ENCODE measurements at regions not wholly inside any gene's neighbourhood (a gene's known extent, or its start where the extent isn't known, plus 50 kb on each side); places are given as distances from the start of the nearest gene placed in this dataset.
A peak's percentile ranks its signal among the peaks of the same experiment; 100 is the strongest.

- H3K4me1 ChIP-seq (ENCODE audit: control insufficient read depth in 3 of 3, insufficient read depth in 2 of 3, low read depth in 1 of 3, low read length in 2 of 3): no peaks in the 10 kb centered on the region
- no peaks in the 10 kb centered on the region for H3K27me3 ChIP-seq (ENCODE audit: control insufficient read depth in 3 of 3, insufficient read depth in 3 of 3, low read length in 3 of 3)
- DNase-seq (no peak), FAIRE-seq (no peak)
- peaks cover 0 to 7% of the 10 kb centered on the region in 2 donors for H3K9me3 ChIP-seq (ENCODE audit: control insufficient read depth in 2 of 2, insufficient read depth in 1 of 2, low read depth in 1 of 2, low read length in 1 of 2)
- no peaks in the 10 kb centered on the region for H3K36me3 ChIP-seq (ENCODE audit: control insufficient read depth in 3 of 3, insufficient read depth in 2 of 3, low read depth in 1 of 3, low read length in 3 of 3)
- 92 to 96% (median 95%) methylated on average over 10 of the region's 10 CpGs for WGBS, 3 donors
- no peak overlapping the region for H3K27ac ChIP-seq (ENCODE audit: low read depth in 1 of 3, low read length in 2 of 3)
- no peak overlapping the region for H3K4me3 ChIP-seq (ENCODE audit: low read depth in 1 of 3, low read length in 3 of 3)
Measured at GRCh38 chr11:69239641-69240040, 54.3 kb upstream of the MYEOV start.

DNA sequence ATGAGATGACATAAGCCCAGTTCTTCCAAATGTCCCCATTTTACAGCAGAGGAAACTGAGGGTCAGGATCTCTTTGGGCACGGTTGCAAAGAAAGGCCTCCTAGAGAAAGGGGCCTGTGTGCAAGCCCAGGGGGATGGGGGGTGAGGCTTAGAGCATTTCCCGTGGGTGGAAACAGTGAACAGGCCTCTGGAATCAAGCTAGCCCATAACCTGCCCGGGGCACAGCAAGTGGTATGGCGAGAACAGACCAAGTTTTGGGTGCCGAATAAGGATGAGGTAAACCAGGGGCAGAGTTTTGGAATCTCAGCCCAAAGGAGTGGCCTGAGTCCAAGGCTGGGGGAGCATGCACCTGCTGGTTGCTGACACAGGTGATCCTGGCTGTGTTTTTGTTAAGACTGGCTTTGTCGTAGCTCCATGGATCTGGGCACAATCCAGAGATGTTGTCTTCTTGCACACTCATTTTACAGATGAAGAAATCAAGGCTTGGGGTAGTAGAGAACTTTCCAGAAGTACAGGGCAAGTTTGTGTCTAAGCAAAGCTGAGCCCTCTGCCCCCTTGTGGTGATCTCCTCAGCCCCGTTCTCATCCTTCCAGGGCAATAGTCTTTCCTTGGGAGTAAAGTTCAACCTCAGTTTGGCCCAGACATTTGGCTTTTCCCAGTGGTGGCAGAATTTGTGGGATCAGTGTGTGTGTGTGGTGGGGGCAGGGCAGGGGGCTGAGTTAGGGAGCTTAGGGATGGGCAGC lies 53.5 kb upstream of the MYEOV start:
- H3K4me1 ChIP-seq (ENCODE audit: control insufficient read depth in 3 of 3, insufficient read depth in 2 of 3, low read depth in 1 of 3, low read length in 2 of 3): no peaks in the 10 kb centered on the region
- H3K36me3 ChIP-seq (ENCODE audit: control insufficient read depth in 3 of 3, insufficient read depth in 2 of 3, low read depth in 1 of 3, low read length in 3 of 3): no peaks in the 10 kb centered on the region
- WGBS, 3 donors: 60 to 84% (median 75%) methylated on average over 7 of the region's 7 CpGs
- H3K27me3 ChIP-seq (ENCODE audit: control insufficient read depth in 3 of 3, insufficient read depth in 3 of 3, low read length in 3 of 3): no peaks in the 10 kb centered on the region
- no peak overlapping the region for H3K27ac ChIP-seq (ENCODE audit: low read depth in 1 of 3, low read length in 2 of 3)
- DNase-seq (peak; percentile 54 to 68), FAIRE-seq (no peak)
- no peak overlapping the region for H3K4me3 ChIP-seq (ENCODE audit: low read depth in 1 of 3, low read length in 3 of 3)
- H3K9me3 ChIP-seq (ENCODE audit: control insufficient read depth in 2 of 2, insufficient read depth in 1 of 2, low read depth in 1 of 2, low read length in 1 of 2): peaks cover 0 to 7% of the 10 kb centered on the region in 2 donors

DNA sequence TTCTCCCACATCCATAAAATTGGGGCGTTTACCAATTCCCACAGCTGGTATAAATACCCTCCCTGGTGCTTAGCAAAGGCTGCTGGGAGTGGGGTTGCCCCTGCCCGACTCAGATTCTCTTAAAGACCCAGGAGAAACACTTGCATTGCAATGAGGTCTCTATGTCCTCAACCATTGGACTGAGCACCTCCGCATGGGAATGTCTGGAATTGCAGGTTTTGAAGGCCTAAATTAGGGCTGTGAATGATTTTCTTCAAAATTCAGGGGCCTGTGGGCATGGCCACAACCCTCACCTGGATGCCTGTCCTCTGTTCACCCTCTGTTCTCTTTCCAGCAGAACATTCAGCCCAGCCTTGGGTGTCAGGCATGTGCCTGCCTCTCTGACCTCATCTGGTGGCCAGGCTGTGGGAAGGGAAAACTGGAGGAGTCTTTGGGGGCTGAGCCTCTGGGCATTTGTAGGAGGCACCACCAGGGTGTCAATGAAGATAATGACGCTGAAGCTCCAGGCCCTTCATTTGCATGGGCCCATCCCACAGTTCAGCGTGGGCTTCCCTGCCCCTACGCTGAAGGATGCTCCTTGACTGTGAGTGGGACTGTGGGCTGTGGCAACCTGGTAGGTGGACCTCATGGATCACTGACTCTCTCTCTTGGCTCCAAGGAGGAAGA lies 52.7 kb upstream of the MYEOV start:
- peaks cover 0 to 2% (median 0%) of the 10 kb centered on the region in 3 donors for H3K27me3 ChIP-seq (ENCODE audit: control insufficient read depth in 3 of 3, insufficient read depth in 3 of 3, low read length in 3 of 3)
- no peak for FAIRE-seq

GRCh38 chr11:69241844-69242243 lies 52.1 kb upstream of the MYEOV start:
- no peak for FAIRE-seq
- Histone ChIP-seq H3K4me3 (ENCODE audit: low read depth in 1 of 3, low read length in 3 of 3) (no peak overlapping the region), H3K27ac (ENCODE audit: low read depth in 1 of 3, low read length in 2 of 3) (no peak overlapping the region), H3K9me3 (ENCODE audit: control insufficient read depth in 2 of 2, insufficient read depth in 1 of 2, low read depth in 1 of 2, low read length in 1 of 2) (peaks cover 0 to 7% of the 10 kb centered on the region in 2 donors), H3K27me3 (ENCODE audit: control insufficient read depth in 3 of 3, insufficient read depth in 3 of 3, low read length in 3 of 3) (peaks cover 0 to 2% (median 0%) of the 10 kb centered on the region in 3 donors), H3K4me1 (ENCODE audit: control insufficient read depth in 3 of 3, insufficient read depth in 2 of 3, low read depth in 1 of 3, low read length in 2 of 3) (peaks cover 0 to 7% (median 0%) of the 10 kb centered on the region in 3 donors), H3K36me3 (ENCODE audit: control insufficient read depth in 3 of 3, insufficient read depth in 2 of 3, low read depth in 1 of 3, low read length in 3 of 3) (no peaks in the 10 kb centered on the region)
- DNase-seq: no peak
- 88 to 96% (median 89%) methylated on average over 4 of the region's 4 CpGs for WGBS, 3 donors

More for the DNA sequence above, 52.7 kb upstream of the MYEOV start:
- no peaks in the 10 kb centered on the region for H3K36me3 ChIP-seq (ENCODE audit: control insufficient read depth in 3 of 3, insufficient read depth in 2 of 3, low read depth in 1 of 3, low read length in 3 of 3)
- no peak overlapping the region for H3K27ac ChIP-seq (ENCODE audit: low read depth in 1 of 3, low read length in 2 of 3)
- WGBS, 3 donors: 82 to 89% (median 88%) methylated on average over 6 of the region's 6 CpGs
- H3K4me3 ChIP-seq (ENCODE audit: low read depth in 1 of 3, low read length in 3 of 3): no peak overlapping the region
- H3K9me3 ChIP-seq (ENCODE audit: control insufficient read depth in 2 of 2, insufficient read depth in 1 of 2, low read depth in 1 of 2, low read length in 1 of 2): peaks cover 0 to 7% of the 10 kb centered on the region in 2 donors
- H3K4me1 ChIP-seq (ENCODE audit: control insufficient read depth in 3 of 3, insufficient read depth in 2 of 3, low read depth in 1 of 3, low read length in 2 of 3): peaks cover 0 to 4% (median 0%) of the 10 kb centered on the region in 3 donors
- DNase-seq: no peak

GRCh38 chr11:69242266-69242920 lies 51.6 kb upstream of the MYEOV start:
- Histone ChIP-seq H3K27ac (ENCODE audit: low read depth in 1 of 3, low read length in 2 of 3) (no peak overlapping the region), H3K36me3 (ENCODE audit: control insufficient read depth in 3 of 3, insufficient read depth in 2 of 3, low read depth in 1 of 3, low read length in 3 of 3) (no peaks in the 10 kb centered on the region), H3K27me3 (ENCODE audit: control insufficient read depth in 3 of 3, insufficient read depth in 3 of 3, low read length in 3 of 3) (peaks cover 0 to 2% (median 0%) of the 10 kb centered on the region in 3 donors), H3K4me3 (ENCODE audit: low read depth in 1 of 3, low read length in 3 of 3) (no peak overlapping the region), H3K9me3 (ENCODE audit: control insufficient read depth in 2 of 2, insufficient read depth in 1 of 2, low read depth in 1 of 2, low read length in 1 of 2) (peaks cover 0 to 7% of the 10 kb centered on the region in 2 donors), H3K4me1 (ENCODE audit: control insufficient read depth in 3 of 3, insufficient read depth in 2 of 3, low read depth in 1 of 3, low read length in 2 of 3) (peaks cover 0 to 7% (median 0%) of the 10 kb centered on the region in 3 donors)
- 46 to 76% (median 69%) methylated on average over 3 of the region's 3 CpGs for WGBS, 3 donors
- DNase-seq (no peak), FAIRE-seq (no peak)

DNA sequence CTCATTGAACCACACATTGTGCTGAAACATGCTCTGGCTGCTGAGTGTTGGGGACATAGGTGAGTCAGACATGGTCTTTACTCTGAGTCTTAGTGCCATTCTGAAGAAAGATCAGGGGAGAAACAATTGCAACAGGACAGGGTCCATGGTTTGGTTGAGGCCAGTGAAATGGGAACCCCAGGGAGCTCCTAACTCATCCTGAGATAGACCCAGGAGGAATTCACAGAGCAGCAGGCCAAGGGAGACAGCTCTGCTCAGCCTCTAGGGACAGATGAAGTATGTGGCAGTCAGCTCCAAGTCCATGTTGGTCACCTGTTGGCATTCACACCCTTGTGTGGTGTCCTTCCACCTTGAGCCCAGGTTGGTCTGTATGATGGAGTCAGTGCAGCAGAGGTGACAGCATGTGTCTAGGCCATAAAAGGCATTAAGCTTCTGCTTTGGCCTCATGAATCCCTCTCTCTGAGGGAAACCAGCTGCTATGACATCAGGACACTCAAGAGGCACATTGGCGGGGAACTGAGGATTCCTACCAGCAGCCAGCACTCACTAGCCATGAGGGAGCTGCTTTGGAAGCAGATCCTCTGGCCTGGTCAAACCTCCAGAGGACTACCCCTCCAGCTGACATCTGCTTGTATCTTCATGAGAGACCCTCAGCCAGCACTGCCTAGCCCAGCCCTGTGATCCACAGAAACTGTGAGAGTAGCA lies 50.3 kb upstream of the MYEOV start:
- Histone ChIP-seq H3K9me3 (ENCODE audit: control insufficient read depth in 2 of 2, insufficient read depth in 1 of 2, low read depth in 1 of 2, low read length in 1 of 2) (peaks cover 0 to 7% of the 10 kb centered on the region in 2 donors), H3K4me3 (ENCODE audit: low read depth in 1 of 3, low read length in 3 of 3) (no peak overlapping the region), H3K4me1 (ENCODE audit: control insufficient read depth in 3 of 3, insufficient read depth in 2 of 3, low read depth in 1 of 3, low read length in 2 of 3) (peaks cover 0 to 7% (median 0%) of the 10 kb centered on the region in 3 donors), H3K36me3 (ENCODE audit: control insufficient read depth in 3 of 3, insufficient read depth in 2 of 3, low read depth in 1 of 3, low read length in 3 of 3) (no peaks in the 10 kb centered on the region), H3K27ac (ENCODE audit: low read depth in 1 of 3, low read length in 2 of 3) (no peak overlapping the region), H3K27me3 (ENCODE audit: control insufficient read depth in 3 of 3, insufficient read depth in 3 of 3, low read length in 3 of 3) (peaks cover 0 to 2% (median 0%) of the 10 kb centered on the region in 3 donors)
- DNase-seq: no peak
- FAIRE-seq: no peak
- WGBS, 3 donors: 75 to 100% (median 94%) methylated on average over 1 of the region's 1 CpG

All from small intestine (tissue), 7 donors.